Activated CD4-positive, CD25-positive, alpha-beta regulatory T cell (primary cell): ENCODE measurements at regions not wholly inside any gene's neighbourhood (a gene's known extent, or its start where the extent isn't known, plus 50 kb on each side); places are given as distances from the start of the nearest gene placed in this dataset.
"Not testable (repeated sequence)": the region's sequence is repeated elsewhere in the genome, so short reads cannot be mapped to it uniquely, and the experiment has no call there.

Experiments used
- DNase-seq, 4 experiments: peaks; one replicate each; lab custom pipeline; 2025; lab: John Stamatoyannopoulos, UW

GRCh38 chr4:81595798-81596610 lies 124.3 kb upstream of the RASGEF1B start:
- DNase-seq: no peak

GRCh38 chr4:81595287-81595686 lies 123.6 kb upstream of the RASGEF1B start:
- DNase-seq: no peak

DNA sequence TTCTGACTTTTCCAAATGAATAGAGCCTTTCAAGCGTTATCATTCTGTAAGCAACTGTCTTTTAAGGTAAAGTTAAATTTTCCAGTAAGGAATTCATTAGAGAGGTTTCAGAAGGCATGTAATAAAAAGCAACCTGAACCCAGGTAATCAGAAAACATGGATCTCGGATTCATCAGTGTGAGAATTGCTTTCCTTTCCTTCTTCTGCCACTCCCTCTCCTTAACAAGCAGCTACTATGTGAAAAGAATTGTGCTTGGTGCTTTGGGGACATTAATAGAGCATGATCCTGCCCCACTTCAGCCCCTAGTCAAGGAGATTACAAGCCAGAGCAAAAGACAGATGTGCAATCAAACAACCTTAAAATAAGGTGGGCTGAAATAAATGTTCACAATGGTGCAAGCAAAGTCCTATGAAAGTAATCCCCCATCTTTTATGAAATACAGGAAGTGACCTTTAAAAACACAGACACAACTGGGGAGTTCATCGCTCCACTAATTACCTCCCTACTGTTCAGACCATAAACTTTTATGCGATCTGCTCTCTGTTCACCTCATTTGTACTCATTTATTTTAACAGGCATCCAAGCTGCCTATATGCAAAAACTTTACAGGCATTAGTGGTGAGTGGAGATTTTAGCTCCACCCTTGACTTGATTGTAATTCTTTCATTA lies 122.9 kb upstream of the RASGEF1B start:
- DNase-seq: no peak

GRCh38 chr4:81592701-81593100 lies 121.0 kb upstream of the RASGEF1B start:
- DNase-seq: no peak

DNA sequence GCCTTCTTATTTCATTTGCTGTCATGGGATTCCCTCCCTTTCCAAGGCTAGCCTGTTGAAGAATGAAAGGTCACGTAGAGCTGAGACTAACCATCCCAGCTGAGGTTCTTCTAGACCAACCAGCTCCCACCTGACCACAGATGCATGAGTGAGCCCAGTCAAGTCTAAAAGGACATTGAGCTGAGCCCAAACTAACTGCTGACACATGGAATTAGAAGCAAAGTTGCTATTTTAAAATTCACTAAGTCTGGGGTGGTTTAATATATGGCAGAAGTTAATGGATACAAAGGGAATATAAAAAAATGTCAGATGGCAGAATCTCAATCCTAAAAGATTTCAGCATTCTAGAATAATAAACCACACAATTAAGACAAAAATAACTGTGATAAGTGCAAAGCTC lies 118.9 kb upstream of the RASGEF1B start:
- DNase-seq: no peak

DNA sequence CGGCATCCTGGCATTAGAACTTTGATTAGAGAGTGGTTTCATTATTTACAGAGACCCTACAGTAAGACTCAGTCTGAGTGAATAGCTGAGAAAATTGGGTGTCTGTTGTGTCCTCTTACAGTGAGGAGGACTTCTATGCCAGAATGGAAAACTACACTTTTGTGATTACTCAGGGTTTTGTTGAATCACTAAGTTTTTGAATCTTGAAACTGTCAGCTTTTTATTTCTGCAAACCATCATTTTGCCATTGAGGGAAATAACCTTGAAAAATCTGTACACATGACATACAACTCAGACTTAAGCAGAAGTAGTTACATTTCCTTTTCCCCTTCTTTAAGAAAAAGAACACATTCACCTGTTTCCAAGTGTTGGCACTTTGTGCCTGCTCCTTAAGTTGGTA lies 117.6 kb upstream of the RASGEF1B start:
- no peak for DNase-seq

- DNase-seq: no peak
Observed at GRCh38 chr4:81586706-81587105, 115.0 kb upstream of the RASGEF1B start.

DNA sequence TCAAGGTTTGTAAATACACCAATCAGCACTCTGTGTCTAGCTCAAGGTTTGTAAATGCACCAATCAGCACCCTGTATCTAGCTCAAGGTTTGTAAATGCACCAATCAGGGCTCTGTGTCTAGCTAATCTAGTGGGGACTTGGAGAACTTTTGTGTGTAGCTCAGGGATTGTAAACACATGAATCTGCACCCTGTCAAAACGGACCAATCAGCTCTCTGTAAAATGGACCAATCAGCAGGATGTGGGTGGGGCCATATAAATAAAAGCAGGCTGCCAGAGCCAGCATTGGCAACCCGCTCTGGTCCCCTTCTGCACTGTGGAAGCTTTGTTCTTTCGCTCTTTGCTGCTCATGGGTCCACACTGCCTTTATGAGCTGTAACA lies 109.3 kb upstream of the RASGEF1B start:
- not testable (repeated sequence) for DNase-seq

- DNase-seq: no peak
Observed at GRCh38 chr4:81580346-81580993, 108.8 kb upstream of the RASGEF1B start.

DNA sequence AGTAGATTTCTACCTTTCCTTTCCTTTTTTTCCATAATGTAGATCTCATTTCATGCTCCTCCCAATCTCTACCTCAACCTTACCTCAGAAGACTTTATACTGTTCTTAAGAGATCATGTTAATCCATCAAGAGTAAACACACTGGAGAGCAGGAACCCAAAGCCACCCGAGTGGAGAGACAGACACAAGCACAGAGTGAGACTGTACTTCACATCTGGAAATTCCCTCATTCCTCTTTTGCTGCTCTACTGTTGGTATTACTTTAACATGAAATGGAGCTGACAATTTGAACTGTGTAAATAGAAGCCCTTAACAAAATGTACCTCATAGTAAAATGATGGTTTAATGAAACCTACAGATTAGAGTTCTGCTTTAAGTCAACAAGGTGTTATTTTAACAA lies 105.7 kb upstream of the RASGEF1B start:
- DNase-seq: no peak

- no peak for DNase-seq
Observed at GRCh38 chr4:81574991-81575390, 103.3 kb upstream of the RASGEF1B start.

DNA sequence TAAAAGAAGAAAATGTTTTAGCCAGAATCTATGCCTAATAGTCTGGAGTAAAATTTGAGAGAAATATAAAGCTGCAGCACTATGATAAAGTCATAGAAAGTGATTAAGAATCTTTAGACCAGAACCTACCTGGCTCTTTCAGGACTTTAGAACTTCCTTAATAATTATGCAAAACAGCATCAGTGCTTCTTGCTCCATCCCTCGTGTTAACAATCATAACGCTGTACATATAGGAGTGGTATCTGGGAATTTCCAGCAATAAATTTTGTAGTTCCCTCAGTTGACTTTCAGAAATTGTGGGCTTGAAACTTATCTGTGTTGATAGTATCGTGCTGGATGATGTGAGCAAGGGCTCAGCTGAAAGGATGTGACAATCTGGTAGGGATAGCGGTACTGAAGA lies 102.1 kb upstream of the RASGEF1B start:
- no peak for DNase-seq

- DNase-seq: no peak
Observed at GRCh38 chr4:81572402-81572801, 100.7 kb upstream of the RASGEF1B start.

- no peak for DNase-seq
Observed at GRCh38 chr4:81571105-81571504, 99.4 kb upstream of the RASGEF1B start.

GRCh38 chr4:81566161-81566591 lies 94.5 kb upstream of the RASGEF1B start:
- DNase-seq: no peak

DNA sequence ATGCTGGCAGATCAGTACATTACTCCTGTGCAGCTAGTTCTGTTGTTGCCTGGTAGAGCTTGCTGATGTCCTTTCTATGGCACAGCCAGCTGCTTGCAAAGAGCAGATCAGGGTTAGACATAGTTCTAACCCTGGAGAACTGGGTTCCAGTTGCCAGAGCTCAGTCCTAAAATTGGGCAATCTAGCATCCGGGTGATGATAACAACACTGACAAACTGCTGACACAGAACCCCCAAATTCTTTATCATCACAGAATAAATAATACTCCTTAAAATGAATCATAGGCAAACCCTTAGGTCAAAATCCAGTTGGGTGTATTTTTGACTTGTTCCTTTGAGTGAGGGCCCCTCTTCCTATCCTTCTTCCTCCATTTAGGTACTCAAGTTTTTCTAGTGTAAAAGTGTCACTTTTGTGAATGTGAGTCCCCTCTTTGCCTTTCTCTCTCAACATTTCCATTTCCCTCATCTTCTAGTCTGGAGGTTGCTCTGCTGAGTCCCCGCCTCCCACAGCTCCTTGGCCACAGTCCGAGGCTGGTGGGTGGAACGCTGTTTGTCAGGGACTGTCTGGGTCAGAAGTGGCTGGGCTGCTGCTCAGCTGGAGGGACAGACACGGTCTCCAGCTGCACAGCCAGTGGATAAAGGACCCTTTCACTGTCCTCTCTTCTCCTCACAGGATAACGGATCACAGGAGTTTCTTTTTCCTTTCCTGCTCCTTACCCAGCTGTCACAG lies 93.6 kb upstream of the RASGEF1B start:
- DNase-seq: no peak

GRCh38 chr4:81564025-81564424 lies 92.3 kb upstream of the RASGEF1B start:
- no peak for DNase-seq

DNA sequence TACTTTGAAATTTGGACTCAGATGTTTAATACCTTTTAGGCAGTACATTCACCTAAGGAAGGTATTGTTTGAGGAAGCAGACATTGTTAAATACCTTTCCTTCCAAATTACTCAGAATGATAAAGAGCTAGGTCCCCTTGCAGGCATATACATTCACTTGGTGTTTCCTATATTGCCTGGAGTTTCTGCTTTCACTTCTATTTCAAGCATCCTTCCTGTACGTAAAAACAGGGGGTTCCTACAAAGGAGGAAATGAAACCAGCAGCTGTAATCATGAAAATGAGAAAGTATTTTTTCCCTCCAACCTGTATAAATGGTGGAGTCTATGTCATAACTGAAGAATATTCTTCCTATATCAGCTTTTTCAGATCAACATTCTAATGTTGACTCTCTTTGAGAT lies 90.4 kb upstream of the RASGEF1B start:
- no peak for DNase-seq

GRCh38 chr4:81557306-81557705 lies 85.6 kb upstream of the RASGEF1B start:
- no peak for DNase-seq

GRCh38 chr4:81555489-81555888 lies 83.8 kb upstream of the RASGEF1B start:
- no peak for DNase-seq

- no peak for DNase-seq
Observed at GRCh38 chr4:81552086-81552485, 80.4 kb upstream of the RASGEF1B start.

GRCh38 chr4:81550388-81550859 lies 78.7 kb upstream of the RASGEF1B start:
- no peak for DNase-seq
